ENCODE measurements at regions not wholly inside any gene's neighbourhood (a gene's known extent, or its start where the extent isn't known, plus 50 kb on each side); places are given as distances from the start of the nearest gene placed in this dataset.

- TF ChIP-seq GATA3 (IDR thresholded peaks at IDR 0.05; ENCODE audit: low read depth, low read length) (no peak), GATA2 (IDR thresholded peaks at IDR 0.05; ENCODE audit: low read depth, low read length) (no peak)
Measured at GRCh38 chr21:25054689-25055088, 552.6 kb downstream of the MRPL39 start.
